SKM-1 (cell line): ENCODE measurements at regions not wholly inside any gene's neighbourhood (a gene's known extent, or its start where the extent isn't known, plus 50 kb on each side); places are given as distances from the start of the nearest gene placed in this dataset.

Experiments used
- DNase-seq: peaks from one replicate; lab custom pipeline; 2025; ENCODE audit not compliant: unreplicated experiment; lab: John Stamatoyannopoulos, UW

DNA sequence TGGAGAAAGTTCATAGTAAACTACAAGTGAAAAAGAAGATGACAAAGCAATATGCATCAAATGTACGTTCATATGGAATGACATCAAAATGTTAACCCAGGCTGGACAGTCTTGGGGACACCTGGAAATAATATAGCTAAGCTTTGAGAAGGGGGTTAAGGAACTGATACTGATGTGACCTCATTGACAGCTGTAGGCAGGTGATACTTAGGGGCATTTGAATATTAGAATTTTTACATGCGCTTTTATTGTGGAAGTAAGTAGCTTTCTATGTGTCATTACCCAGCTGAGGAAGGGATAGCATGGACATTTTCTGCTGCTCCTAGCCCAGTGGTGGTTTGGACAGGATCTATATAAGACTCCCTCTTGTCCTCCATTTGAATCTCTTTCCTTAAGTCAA, 299.7 kb downstream of the CWC27 start:
- no peak for DNase-seq

DNA sequence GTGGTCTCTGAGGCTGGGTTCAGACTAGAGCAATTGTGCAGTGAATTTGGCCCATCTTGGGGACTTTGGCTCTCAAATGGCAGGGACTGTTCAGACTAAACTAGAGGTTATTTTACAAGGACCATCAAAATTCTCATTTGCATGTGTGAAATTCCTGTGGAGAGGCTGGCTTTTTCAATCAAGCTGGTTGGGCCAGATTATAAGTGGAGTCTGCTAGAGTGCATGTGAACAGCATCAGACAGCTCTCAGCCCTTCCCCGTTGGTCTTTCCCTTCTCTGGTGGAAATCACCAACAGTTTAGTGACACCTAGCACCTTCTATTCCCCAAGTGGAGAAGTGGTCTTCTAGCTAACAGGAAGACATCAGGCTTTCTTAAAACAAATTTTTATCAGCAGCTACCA, 301.3 kb downstream of the CWC27 start:
- no peak for DNase-seq

DNA sequence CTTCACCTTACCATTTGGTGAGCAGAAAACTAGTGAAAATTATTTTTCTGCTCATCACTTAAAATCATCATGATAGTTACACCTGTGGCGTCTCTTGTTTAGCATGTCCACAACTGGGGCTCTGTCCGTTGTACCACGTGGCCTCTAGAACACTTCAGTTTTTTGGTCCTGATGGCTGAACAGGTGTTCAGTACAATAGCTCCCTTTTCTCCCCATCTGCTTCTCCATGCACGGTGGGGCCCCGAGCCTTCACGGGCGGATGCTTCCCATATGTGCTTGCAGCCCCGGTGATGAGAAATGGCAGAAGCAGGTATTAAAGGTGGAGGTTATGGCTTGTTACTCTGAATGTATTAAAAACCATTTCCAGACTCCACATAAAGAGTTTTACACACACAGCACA, 304.1 kb downstream of the CWC27 start:
- no peak for DNase-seq

DNA sequence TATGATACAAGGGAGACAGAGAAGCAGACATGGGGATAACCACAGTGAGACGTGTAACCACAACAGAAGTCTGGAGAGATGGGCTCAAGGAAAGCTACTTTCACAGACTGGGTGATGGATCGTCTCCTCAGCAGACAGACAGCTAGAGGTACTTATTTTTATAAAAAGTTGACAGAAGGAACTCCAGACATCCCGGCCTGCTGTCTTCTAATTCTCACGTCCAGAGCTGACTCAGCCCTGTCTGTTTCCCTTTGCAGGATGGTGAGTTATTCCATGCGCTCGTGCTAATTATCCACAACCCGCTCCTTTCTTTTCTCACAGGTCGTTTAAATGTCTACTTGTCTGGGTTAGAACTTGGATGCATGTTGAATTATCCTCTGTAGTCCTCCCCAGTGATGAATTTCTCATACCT, 304.5 kb downstream of the CWC27 start:
- no peak for DNase-seq

DNA sequence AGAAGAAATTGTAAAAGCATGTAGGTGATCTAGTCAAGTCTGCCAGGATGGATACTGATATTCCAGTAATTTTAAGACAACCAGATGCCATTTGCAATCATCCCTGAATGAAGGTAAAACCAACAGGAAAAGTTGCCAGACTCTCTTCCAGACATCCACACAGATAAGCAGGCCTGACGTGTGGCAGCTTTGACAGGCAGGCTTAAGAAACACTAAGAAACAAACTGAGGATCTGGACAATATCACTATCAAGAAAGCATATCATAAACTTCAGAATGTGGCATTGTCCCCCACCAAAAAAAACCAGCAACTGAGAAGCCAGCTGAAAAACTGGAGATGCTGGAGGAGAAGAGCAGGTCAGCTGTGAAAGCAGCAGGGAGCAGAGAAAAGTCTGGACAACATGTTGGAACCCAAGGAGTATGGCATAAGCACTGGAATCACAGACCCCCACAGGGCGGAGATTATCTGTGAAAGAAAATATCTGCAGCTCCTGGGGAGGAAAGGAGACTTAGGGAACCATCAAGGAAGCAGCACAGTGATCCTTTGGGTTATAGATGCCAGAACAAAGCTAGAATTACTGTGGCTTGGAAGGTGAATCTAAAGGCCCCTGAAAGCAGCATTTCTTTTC, 307.0 kb downstream of the CWC27 start:
- DNase-seq: no peak

DNA sequence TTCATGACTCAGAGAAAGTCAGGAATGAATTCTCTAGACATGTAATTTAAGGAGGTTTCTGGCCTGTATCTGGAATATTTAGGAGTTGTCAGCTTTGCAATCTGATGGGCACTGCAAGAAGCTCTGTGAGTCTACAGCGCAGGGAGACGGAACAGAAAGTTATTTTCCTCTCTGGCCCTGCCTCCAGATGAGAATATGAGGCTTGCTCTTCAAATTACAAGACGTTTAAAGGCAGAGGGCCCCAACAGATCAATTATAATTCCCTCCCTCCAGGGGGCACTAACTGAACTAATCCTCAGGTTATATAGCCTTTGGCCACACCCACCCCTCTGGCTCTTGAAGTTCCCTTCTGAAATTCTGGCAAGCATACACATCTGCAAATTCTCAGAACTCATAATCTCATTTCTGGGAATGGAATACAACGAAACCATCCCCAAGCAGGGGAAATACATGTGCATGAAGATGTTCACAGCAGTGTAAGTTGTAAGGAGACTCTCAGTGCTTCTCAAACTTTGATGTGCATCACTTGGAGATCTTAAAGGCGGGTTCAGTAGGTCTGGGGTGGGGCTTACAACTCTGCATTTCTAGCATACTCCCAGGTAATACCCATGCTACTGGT, 307.6 kb downstream of the CWC27 start:
- peak; percentile 18 for DNase-seq

DNA sequence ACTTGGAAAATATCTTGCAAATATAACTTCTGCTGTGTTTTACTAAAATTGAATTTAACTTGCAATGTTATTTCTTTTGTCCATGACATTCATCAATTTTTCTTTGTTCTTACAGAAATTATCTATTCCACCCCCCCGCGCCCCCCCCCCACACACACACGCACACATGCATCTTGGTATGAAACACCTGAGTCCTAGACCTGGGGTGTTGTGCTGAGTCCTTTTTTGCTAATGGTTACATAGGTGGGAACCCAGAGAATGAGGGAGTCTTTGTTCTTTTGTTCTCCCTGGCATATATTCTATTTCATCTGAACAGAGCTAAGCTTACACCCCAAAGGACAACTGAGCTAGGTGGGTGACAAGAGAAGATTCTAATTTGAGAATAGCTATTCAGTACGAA, 308.9 kb downstream of the CWC27 start:
- no peak for DNase-seq

DNA sequence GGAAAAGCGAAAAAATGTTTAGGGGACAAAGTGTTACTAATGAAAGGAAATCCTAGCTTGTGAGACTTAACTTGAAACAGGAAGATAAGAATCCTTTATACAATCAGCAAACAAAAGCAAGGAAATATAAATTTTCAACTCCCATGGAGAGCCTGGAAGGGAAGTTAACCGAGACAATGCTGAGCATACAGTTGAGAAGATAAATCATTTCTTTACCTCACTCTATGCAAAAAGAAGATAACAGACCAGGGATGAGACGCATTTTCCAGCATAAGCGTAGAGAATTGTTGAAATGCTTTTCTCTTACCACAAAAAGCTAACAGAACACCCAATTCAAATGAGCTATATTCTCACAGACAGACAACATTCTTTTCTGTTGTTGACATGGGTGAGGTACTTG, 309.6 kb downstream of the CWC27 start:
- DNase-seq: no peak

DNA sequence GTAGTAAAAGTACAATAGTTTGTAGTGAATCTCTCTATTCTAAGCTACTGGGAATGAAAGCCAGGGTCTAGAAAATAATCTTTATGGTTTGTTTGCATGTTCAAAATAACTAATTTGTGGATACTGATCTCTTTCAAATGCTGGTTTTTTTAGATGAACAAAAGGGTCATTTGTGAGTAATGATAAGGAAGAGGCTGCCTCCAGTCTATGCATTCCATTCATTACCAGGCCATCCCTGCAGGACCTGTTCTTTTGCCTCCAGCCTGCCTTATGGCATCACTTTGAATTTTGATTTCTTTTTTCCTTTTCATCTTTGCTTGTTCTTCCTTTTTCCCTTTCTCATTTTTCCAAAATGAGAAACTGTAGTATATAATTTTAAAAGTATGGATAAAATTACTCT, 312.3 kb downstream of the CWC27 start:
- DNase-seq: no peak

DNA sequence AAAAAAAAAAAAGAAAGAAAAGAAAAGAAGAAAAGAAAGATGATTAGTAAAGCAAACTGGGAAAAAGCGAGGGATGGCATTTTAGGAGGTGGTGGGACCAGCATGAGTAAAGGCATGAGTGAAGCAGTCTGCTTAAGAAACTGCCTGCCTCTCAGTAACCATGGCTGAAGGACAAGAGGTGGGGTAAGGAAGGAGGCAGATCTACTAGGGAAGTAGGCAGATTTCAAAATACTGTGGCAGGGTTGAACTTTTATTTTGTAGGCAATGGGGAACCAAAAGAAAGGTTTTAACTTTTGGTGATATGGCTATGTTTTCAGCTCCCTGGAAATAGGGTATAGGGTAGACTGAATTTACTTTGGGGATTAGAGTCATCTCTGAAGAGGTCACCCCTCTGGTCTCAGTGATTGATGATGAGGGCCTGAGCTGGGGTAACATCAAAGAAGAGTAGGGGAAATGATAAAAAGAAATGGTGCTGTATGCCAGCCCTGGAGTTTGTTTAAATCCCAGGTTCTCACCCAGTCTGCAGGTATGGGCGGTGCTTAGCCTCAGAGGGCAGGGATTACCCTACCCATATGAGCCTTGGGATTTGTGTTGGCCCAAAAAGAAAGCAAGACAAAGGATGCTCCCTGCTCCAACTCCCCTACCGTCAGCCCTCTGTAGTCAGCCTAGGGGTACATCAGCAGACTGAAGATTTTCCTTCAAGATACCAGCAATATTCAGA, 316.2 kb downstream of the CWC27 start:
- DNase-seq: peak; percentile 80

DNA sequence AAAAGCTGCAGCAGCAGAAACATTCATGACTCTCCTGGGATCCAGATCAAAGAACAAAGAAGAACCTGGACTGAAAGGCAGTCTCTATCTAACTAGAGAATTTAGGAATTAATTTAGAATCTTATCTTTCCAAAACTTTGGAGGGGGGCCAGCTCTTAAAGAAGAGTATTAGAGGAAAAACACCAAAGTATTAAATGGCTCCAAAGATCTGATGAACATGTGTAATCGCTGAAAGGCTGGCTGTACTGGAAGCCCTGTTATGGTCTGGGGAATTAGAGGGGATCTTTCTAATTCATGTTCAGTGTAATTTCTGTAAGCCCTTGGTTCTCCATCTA, 316.8 kb downstream of the CWC27 start:
- no peak for DNase-seq

DNA sequence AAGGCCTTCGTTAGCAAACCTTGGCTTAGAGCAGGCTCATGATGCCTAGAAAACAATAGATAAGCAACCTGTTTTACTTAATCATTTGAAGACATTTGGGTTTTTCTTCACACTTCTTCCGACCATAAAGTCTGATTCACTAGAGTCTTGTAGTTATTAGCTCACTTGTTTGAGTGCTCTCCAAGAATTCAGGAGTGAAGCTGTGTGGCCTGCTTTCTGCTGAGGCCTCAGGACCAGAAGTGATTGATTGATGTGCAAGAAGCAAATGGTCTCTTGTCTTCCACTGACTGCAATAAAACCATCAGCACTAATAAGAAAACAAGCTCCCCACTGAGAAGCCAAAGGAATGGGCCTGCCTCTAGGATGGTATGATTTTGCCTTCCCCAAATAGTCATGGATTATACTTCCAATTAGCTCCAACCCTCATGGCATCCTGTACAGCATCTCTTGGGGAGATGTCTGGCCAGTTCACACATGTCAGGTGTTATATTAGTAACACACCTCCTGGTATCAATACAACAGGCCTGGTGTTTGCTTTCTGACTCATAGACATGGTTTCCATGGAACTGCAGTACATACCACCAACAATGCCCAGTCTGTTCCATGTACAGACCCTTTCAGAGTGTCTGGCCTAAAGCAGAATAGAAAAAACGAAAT, 317.6 kb downstream of the CWC27 start:
- no peak for DNase-seq

DNA sequence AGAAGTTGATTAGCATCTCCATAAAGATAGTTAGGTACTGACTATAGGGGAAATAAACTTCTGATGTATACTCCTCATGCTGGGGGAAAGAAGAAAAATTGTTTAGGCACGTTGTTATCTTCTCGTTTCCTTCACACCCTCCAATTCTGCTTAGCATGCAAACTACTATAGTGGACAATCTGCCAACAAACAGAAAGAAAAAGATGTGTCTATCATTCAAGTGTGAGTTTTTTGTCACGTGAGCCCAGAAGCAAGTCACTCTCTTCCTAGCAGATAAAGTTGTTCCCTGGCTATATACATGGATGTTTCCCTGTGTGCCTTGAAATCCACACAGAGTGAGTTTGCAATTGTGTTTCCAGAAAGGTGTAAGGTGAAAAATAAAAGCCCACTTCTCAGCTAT, 318.4 kb downstream of the CWC27 start:
- DNase-seq: no peak

DNA sequence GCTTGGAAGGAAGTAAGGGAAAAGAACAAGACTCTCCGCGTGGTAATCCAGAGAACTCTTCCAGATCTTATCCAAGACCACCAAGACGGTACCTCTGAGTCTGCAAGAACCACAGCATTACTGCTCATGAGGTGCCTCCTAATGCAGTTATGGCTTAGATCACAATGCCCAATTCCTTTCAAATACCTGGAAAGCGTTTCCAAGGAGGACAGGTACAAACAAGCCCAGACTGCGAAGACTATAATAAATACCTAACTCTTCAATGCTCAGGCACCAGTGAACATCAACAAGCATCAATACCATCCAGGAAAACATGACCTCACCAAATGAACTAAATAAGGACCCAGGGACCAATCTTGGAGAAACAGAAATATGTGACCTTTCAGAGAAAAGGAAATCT, 325.5 kb downstream of the CWC27 start:
- no peak for DNase-seq

DNA sequence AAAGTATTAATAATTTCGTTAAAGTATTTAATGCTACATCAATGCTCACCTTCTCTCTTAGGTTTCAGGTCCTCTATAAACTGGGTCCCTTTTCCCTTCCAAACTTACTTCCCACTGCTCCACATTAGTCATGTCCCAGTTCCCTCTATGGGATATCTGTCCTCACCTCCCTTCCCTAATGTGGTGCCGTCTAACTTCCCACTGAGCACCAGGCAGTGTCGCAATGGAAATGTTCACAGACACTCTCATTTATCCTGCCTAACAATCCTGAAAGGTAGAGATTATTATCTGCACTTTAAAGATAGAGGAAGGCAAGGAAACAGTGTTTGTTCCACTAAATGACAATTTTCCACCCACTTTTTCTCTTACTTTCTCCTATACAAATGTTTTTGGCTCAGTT, 329.7 kb downstream of the CWC27 start:
- no peak for DNase-seq
